RWPE1 (cell line): ENCODE measurements at regions not wholly inside any gene's neighbourhood (a gene's known extent, or its start where the extent isn't known, plus 50 kb on each side); places are given as distances from the start of the nearest gene placed in this dataset.

Experiments
- CTCF ChIA-PET: fragments of 350-600 bp; sonication (Branson Sonifier 250); formaldehyde crosslinking; extraction: SDS; loops from one replicate; lab custom pipeline; 2021; lab: Yijun Ruan, JAX
- POLR2A ChIA-PET: fragments of 400-600 bp; formaldehyde crosslinking; extraction: SDS; loops from one replicate; lab custom pipeline; 2020; ENCODE audit warnings: antibody characterized with exemption; ENCODE audit not compliant: low non-redundant PET; lab: Yijun Ruan, JAX
- DNase-seq: peaks from one replicate; pipeline ENCODE4 v3.0.0; 2012; ENCODE audit warnings: low spot score
- H3K27ac ChIP-seq: fragments of 450-650 bp; 2 replicates; pipeline ENCODE4 v1.5.1; 2017
- TF ChIP-seq, protein P1 (sequence below): fragments of 450-650 bp; conservative IDR thresholded peaks from 2 replicates; pipeline ENCODE4 v1.5.1; 2017; ENCODE audit warnings: low read depth, mild to moderate bottlenecking

DNA sequence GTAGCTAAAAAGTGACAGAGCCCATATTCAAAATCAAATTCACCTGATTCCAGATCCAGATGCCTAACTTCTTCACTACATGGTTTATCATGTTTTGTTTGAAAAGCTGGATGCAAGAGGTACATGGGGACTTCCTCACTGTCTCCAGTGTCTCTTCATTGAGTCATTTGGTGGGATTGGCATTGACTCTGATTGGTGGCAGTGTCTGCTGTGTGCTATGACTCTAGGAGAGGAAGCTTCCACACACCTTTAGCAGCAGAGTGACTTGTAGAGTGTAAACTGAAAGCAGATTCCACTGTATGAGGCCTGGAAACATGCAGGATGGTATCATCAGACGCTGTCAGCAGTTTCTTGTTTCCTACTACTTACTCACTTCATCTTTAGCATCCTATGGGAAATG is 250.9 kb upstream of the SEMA6A start:
- POLR2A ChIA-PET = no interaction called here
- DNase-seq = no peak
- TF ChIP-seq, protein P1, sequence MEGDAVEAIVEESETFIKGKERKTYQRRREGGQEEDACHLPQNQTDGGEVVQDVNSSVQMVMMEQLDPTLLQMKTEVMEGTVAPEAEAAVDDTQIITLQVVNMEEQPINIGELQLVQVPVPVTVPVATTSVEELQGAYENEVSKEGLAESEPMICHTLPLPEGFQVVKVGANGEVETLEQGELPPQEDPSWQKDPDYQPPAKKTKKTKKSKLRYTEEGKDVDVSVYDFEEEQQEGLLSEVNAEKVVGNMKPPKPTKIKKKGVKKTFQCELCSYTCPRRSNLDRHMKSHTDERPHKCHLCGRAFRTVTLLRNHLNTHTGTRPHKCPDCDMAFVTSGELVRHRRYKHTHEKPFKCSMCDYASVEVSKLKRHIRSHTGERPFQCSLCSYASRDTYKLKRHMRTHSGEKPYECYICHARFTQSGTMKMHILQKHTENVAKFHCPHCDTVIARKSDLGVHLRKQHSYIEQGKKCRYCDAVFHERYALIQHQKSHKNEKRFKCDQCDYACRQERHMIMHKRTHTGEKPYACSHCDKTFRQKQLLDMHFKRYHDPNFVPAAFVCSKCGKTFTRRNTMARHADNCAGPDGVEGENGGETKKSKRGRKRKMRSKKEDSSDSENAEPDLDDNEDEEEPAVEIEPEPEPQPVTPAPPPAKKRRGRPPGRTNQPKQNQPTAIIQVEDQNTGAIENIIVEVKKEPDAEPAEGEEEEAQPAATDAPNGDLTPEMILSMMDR = no peak
- no peak overlapping the region for H3K27ac ChIP-seq
- CTCF ChIA-PET = no interaction called here

DNA sequence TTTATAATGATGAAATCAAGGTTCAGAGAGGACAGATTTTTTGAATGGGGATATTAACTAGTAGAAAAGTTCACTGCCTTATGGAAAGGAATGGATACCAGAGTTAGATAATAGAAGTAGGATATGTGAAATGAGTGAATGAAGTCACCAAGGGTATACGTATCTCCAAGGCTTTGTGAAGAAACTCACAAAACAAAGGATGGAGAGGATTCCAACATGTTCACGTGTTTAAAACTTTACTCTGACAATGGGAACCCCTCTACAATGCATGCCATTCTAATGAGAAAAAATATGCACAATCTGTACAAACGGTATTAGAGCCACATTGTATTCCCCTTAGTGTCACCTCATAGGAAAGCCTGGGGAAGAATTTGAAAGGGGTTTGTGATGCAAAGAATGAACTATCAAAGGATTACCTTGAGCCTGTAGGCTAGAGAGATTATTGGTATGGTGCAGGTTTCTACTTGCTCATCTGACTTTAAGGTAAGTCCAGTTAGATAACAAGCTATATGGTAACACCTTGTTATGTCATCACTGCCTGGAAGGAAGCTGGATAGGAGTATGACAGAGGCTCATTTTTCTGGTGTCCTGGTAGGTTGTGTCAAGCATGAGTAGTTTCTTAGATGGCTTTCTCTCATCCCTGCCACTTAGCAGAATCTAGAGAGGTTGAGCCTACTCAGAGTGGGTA is 250.3 kb upstream of the SEMA6A start:
- no peak for DNase-seq
- CTCF ChIA-PET = no interaction called here
- POLR2A ChIA-PET = no interaction called here
- TF ChIP-seq, protein P1 = no peak
- no peak overlapping the region for H3K27ac ChIP-seq

DNA sequence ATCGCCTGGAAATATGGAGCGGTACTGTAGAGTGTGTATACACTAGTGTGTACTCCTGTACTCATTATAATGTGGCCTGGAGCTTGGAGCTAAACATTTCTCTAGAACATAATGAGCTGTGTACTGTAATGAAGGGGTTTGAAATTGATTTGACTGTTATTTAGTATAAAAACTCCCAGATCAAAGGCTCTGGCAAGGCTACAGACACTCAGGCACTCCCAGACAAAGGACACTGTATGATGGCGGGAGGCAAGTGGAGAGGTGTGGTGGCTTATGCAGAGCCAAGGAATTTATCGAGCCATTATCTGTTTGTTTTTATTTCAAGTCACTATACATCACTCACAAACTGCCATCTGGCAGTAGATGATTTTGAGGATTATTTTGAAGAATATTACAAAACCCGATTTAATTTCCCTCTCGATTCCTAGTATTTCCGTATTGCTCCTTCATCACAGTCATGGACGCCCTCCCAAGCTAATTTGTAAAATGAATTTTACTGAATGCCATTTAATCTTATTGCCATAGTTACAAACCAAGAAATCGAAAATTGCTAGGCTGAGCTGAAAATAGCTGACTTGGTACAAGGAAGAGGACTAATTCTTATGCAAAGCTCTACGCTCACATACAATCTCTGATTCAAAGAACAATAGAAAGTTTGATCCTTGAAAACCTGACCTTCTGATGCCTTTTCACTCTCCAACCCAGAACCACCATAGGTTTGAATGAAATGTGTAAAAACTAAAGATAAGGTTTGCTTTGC is 240.2 kb upstream of the SEMA6A start:
- DNase-seq = no peak
- CTCF ChIA-PET = no interaction called here
- TF ChIP-seq, protein P1 = no peak
- POLR2A ChIA-PET = no interaction called here
- H3K27ac ChIP-seq = no peak overlapping the region

DNA sequence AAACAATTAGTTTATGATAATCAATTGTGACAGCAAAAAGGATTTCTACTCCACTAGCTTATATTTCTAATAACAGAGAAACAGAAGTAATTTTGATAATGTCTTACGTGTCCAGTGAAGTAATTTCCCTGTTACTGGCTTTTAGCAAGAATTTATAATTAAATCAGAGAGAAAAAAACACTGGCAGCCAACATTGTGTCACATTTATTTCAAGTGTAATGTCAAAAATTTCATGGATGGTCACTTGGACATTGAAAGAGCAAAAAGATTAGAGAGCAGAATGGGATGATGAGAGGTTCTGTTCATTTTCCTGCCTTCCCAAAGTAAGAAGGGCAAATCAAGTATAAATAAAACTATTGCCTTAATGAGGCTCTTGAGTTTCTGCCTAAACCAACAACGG is 239.3 kb upstream of the SEMA6A start:
- TF ChIP-seq, protein P1 = no peak
- H3K27ac ChIP-seq = no peak overlapping the region
- no peak for DNase-seq
- POLR2A ChIA-PET = no interaction called here
- CTCF ChIA-PET = no interaction called here

DNA sequence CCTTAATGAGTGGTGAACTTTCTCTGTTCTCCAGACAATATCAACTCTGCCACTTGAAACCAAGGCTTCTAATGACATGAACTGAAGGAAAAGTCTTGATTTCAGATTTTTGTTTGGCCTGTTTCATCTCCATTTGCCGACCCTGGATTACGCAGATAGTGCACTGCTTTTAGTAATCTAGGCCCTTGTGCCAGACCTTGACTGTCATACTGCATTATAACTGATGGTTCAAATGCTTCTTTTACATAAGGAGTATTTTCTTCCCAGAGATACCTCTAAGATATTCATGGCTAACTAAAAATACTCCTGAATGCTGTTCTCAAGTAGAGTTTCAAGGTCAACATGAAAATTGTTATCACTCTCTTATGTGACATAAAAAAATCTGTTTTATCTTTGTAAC is 238.7 kb upstream of the SEMA6A start:
- no peak overlapping the region for H3K27ac ChIP-seq
- CTCF ChIA-PET = no interaction called here
- DNase-seq = no peak
- POLR2A ChIA-PET = no interaction called here
- TF ChIP-seq, protein P1 = no peak

DNA sequence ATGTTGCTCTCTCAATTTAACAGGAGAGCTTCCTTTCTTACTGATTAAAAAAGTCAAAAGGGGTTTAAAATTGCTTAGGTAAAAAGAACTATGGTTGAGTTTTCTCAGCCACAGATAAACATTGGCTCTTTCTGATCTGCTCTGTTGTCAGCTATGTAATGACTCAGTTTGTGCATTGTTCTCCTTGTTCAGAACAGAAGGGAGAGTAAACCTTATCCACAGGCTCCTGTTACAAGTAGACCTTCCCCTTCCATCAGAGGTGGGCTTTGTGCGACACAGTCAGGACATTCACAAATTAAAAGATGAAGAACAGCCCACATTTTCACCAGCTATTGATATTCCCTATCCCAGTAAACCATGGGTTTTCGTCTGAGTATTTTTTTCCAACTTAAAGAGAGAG is 236.3 kb upstream of the SEMA6A start:
- ChIA-PET CTCF (no interaction called here), POLR2A (no interaction called here)
- DNase-seq = no peak
- no peak overlapping the region for H3K27ac ChIP-seq
- TF ChIP-seq, protein P1 = no peak
